Suprapubic skin (tissue), 3 donors: ENCODE measurements at regions not wholly inside any gene's neighbourhood (a gene's known extent, or its start where the extent isn't known, plus 50 kb on each side); places are given as distances from the start of the nearest gene placed in this dataset.
"Not testable (repeated sequence)": the region's sequence is repeated elsewhere in the genome, so short reads cannot be mapped to it uniquely, and the experiment has no call there.

Experiments used
- CTCF ChIP-seq, 2 donors: fragments of 200-600 bp in 1 of 2; fragments of 450-650 bp in 1 of 2; sonication (generic) in 1 of 2; IDR thresholded peaks; one replicate each; pipeline ENCODE4 v1.5.1; 2016 to 2019; ENCODE audit warnings: antibody characterized with exemption in 2 of 2, mild to moderate bottlenecking in 1 of 2, moderate library complexity in 1 of 2
- POLR2A ChIP-seq, 2 donors: fragments of 450-650 bp; IDR thresholded peaks; one replicate each; pipeline ENCODE4 v1.6.1; 2017; ENCODE audit warnings: antibody characterized with exemption in 2 of 2, mild to moderate bottlenecking in 2 of 2, moderate library complexity in 2 of 2

GRCh38 chr2:163026136-163026775, 187.7 kb upstream of the KCNH7 start:
- TF ChIP-seq CTCF, POLR2A (IDR thresholded peaks at IDR 0.05): not testable (repeated sequence)
